SK-N-DZ (cell line): ENCODE measurements at regions not wholly inside any gene's neighbourhood (a gene's known extent, or its start where the extent isn't known, plus 50 kb on each side); places are given as distances from the start of the nearest gene placed in this dataset.

Experiments
- DNase-seq: peaks from one replicate; pipeline ENCODE4 v3.0.0-alpha.2; 2015; ENCODE audit warnings: low spot score

DNA sequence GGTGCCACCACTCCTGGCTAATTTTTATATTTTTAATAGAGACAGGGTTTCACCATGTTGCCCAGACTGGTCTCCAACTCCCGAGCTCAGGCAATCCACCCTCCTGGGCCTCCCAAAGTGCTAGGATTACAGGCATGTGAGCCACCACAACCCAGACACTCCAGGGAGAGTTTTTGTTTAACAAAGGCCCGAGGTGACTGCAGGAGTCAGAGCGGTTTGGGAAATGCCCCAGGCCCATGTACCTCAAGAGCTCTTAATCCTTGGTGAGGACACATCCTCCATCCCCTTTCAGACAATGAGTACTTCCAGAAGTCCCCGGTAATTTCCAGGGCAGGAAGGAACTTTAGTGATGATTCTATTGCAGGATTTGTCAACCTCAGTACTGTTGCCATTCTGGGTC, 176.0 kb downstream of the ESRRB start:
- DNase-seq = no peak

DNA sequence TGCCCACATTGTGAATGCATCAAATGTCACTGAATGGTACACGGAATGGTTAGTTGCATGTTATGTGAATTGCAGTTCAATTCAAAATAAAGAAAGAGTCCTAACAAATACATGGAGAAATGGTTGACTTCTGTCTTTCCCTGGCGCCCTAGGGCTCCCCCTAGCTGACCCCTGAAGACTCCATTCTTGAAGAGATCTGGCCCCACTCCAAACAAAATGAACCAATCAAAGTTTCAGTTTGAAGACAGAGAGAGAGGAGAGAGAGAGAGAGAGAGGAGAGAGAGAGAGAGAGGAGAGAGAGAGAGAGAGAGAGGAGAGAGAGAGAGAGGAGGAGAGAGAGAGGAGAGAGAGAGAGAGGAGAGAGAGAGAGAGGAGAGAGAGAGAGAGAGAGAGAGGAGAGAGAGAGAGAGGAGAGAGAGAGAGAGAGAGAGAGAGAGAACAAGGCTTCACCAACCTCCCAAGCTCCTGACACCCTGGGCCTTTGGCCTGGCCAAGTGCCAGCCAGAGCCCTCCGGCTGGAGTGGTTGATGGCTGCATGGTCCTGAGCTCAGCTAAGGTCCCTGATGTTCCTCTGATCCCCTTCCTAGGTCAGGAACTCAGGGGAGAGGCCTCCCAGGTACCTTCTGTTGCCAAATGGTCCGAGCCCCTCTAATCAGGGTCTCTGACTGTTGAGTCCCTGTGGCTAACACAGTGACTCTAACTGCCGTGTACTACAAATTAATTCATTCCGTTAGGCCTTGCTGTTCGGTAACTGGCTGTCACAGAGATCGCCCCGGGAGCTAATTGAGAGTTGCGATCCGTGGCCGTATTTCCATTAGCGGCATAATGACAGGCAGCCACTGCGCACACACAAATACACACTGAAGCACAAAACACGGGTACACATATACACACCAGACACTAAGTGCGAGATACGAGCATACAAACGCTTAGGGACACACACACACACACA, 188.8 kb downstream of the ESRRB start:
- peak; percentile 24 for DNase-seq

DNA sequence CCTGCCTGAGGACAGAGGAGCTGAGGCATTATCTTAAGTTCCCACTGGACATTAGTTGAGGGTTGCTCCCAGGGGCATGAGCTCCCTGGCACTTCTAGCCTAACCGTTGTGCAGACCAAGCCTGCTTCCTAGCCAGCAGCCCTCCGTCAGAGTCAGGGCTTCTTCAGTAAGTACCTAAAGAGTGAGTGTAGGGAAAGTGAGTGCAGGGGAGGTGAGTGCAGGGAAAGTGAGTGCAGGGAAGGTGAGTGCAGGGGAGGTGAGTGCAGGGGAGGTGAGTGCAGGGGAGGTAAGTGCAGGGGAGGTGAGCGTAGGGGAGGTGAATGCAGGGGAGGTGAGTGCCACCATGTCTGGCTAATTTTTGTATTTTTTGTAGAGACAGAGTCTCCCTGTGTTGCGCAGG, 190.5 kb downstream of the ESRRB start:
- no peak for DNase-seq

DNA sequence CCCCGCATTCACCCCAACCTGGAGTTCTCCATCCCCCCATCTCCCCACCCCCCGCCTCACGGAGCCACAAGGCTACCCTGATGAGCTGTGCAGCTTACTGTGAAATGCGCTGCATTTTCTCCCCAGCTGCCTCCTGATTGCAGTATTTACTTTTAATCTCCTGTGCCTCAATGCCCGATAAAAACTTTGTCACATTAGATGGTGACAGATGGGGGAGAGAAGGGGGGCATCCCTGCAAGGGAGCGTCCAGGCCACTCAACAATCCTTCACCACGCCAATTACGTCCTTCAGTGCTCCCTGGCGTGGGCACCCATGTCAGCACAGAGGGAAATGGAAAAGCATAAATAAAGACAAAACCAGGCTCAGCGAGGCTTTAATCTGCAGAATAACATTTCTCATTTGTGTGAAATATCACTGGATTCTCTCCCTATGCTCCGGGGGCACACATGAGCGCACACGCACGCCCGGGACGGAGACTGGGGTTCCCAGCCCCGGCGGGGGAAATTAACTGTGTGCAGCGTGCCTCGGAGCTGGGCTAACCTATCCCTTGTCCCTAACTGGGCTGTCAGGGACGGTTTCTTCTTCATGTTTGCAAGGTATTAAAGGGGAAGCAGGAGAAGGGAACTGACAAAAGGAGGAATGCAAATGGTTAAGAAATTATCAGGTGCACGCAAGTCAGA, 186.7 kb upstream of the VASH1 start:
- no peak for DNase-seq

DNA sequence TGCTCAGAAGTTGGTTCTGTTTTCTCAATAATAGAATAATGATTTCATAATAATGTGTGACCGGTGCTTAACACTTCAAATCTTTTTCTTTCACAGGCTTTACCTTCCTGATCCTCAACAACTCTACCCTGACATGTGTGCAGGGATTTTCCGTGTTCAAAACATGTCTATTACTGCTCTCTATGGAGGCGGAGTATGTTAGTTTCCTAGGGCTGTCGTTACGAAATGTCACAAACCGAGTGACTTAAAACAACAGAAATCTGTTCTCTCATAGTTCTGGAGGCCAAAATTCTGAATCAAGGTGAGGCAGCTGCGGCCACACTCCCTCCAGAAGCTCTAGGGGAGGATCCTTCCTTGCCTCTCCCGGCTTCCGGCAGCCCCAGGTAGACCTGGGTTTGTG, 186.2 kb upstream of the VASH1 start:
- DNase-seq = no peak

GRCh38 chr14:76576047-76576741, 185.1 kb upstream of the VASH1 start:
- no peak for DNase-seq

GRCh38 chr14:76577090-76577489, 184.2 kb upstream of the VASH1 start:
- no peak for DNase-seq

DNA sequence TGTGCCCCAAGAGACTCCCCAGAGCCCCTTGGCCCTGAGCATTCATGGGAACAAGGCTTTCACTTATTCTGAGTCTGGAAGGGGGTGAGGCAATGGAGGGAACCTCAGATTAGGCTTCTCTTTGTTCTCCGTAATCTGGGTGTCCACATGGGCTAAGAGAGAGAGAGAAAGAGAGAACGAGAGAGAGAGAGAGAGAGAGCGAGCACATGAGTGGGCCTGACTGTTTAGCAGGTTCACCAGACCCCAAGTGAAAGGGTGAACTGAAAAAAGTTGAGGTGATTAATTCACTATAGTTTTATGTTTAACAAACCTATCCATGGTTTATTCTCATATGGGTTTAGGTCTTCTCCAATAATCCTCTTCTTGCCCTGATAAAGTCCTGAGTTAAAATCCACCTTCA, 183.4 kb upstream of the VASH1 start:
- DNase-seq = no peak

GRCh38 chr14:76580399-76580798, 180.9 kb upstream of the VASH1 start:
- no peak for DNase-seq

- DNase-seq = no peak
Measured at GRCh38 chr14:76580967-76581366, 180.3 kb upstream of the VASH1 start.

GRCh38 chr14:76581592-76581991, 179.7 kb upstream of the VASH1 start:
- DNase-seq = no peak

DNA sequence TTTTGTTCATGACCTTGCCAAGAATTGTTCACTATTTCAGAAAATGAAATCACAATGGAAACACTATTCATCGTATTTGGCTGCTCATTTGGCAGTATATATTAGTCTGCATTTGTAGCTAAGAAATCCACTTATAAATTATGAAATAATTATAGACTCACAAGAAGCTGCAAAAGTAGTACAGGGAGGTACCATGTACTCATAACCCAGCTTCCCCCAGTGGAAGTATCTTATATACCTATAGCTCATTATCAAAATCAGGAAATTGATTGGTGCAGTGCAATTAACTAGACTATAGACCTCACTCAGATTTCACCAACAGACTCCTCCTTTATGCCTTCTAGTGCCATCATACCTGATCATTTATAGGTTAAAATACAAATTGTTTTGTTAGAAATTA, 178.8 kb upstream of the VASH1 start:
- no peak for DNase-seq

- no peak for DNase-seq
Measured at GRCh38 chr14:76583174-76583573, 178.1 kb upstream of the VASH1 start.

DNA sequence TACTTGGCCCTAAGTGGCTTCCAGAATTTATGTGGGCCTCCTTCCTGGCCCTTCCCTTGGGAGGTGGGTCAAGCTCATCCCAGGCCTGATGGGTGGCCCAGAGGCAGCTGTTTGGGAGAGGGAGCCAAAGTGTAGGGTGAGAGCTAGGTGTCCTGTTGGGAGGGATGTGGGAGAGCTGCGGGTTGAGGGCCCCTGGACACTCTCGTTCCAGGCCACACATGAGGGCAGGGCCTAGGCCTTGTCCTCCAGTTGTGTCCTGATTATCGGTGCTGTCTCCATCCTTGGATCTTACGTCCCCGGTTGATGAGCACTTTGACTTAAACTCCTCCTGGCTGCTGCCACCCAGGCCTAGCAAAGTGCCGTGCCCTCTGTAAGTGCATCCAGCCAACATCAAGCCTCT, 177.5 kb upstream of the VASH1 start:
- DNase-seq = no peak

DNA sequence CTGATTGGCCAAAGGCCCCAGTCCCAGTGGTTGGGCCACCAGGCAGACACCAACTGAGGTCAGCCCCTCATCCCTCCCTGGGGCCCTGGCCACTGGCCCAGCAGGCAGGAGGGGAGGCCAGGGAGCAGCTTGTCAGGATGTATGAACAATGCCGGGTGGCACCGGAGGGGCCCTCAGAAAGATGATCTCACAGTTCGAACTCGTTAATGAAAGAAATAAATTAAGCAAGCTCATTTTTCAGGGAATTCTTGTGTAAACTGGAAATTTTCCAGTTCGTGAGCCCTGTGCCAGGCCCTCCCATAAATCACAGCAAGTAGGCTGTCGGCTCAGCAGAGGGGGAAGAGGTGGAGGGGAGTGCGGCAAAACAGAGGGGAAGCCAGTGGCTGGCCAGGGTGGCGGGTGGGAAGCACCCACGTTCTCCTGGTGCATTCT, 177.0 kb upstream of the VASH1 start:
- DNase-seq = no peak

DNA sequence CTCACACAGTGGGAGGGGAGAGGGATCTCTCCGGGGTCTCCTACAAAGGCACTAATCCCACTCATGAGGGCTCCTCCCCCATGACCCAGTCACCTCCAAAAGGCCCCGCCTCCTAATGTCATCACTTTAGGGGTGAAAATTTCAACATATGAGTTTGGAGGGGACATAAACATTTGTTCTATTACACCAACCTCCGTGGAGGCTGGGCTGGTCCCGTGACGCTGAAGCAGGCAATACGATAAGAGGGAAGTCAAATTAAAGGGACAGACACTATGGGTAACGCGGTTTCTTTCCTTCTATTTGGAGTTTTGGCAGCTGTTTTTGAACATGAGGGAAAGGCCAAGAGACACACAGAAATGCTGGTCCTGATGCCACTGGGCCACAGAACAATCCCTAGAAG, 175.7 kb upstream of the VASH1 start:
- DNase-seq = no peak

GRCh38 chr14:76589246-76589645, 172.0 kb upstream of the VASH1 start:
- DNase-seq = no peak

DNA sequence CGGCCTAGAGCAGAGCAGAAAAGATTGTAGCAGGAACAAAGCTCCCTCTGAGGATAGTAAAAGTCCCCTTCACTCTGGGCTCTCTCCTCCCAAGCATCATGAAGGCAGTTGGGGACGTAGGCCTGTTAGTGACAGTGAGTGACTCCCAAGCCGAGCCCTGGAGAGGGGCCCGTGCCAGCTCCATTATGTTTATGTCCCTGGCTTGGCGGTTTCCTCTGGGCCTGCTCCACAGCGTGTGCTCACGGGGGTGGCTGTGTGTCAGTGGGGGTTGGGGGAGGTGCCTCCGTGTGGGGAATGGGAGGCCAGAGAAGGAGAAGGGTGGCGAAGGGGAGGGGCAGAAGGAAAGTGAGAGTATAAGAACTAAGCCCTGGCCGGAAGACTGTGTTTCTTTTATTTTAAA, 170.0 kb upstream of the VASH1 start:
- no peak for DNase-seq

- no peak for DNase-seq
Measured at GRCh38 chr14:76595266-76595665, 166.0 kb upstream of the VASH1 start.

- DNase-seq = no peak
Measured at GRCh38 chr14:76597387-76597786, 163.9 kb upstream of the VASH1 start.

GRCh38 chr14:76599141-76599540, 162.1 kb upstream of the VASH1 start:
- DNase-seq = no peak

GRCh38 chr14:76599559-76600287, 161.5 kb upstream of the VASH1 start:
- no peak for DNase-seq
